Body of pancreas (tissue), 4 donors: ENCODE measurements at regions not wholly inside any gene's neighbourhood (a gene's known extent, or its start where the extent isn't known, plus 50 kb on each side); places are given as distances from the start of the nearest gene placed in this dataset.

ENCODE experiments used
- ATAC-seq: fragments of 150-250 bp; one replicate; pipeline ENCODE4 v1.9.1; 2016
- DNase-seq, 4 donors: peaks; one replicate each; pipeline ENCODE4 v3.0.0-alpha.2; 2019
- H3K27ac ChIP-seq, 4 donors: fragments of 200-600 bp; sonication (generic); 1 replicate in 3 of 4; 2 replicates in 1 of 4; pipeline versions ENCODE4 v1.5.1 to v1.6.1; 2016 to 2019; ENCODE audit warnings: mild to moderate bottlenecking in 1 of 4, mixed read lengths in 1 of 4, moderate library complexity in 1 of 4
- H3K27me3 ChIP-seq, 2 donors: fragments of 200-600 bp; sonication (generic); one replicate each; pipeline ENCODE4 v1.6.0; 2016; ENCODE audit warnings: mild to moderate bottlenecking in 1 of 2
- H3K36me3 ChIP-seq, 2 donors: fragments of 200-600 bp; sonication (generic); replicated peaks in 1 of 2; 2 replicates each; pipeline ENCODE4 v1.5.1; 2016; ENCODE audit warnings: low read depth in 2 of 2; ENCODE audit not compliant: insufficient read depth in 1 of 2
- H3K4me1 ChIP-seq: fragments of 200-600 bp; sonication (generic); one replicate; pipeline ENCODE4 v1.6.0; 2016
- H3K4me3 ChIP-seq, 2 donors: fragments of 200-600 bp; sonication (generic); 1 replicate in 1 of 2; 2 replicates in 1 of 2; pipeline ENCODE4 v1.5.1; 2016 to 2019
- H3K9me3 ChIP-seq, 3 donors: fragments of 200-600 bp; sonication (generic); 1 replicate in 2 of 3; 2 replicates in 1 of 3; pipeline ENCODE4 v1.5.1; 2016
- CTCF ChIP-seq, 7 experiments: fragments of 450-650 bp in 4 of 7; fragments of 200-600 bp in 3 of 7; sonication (generic) in 3 of 7; IDR thresholded peaks; one replicate each; pipeline ENCODE4 v1.5.1; 2016 to 2019; ENCODE audit warnings: antibody characterized with exemption in 7 of 7
- POLR2A ChIP-seq, 3 donors: fragments of 450-650 bp; IDR thresholded peaks; one replicate each; pipeline ENCODE4 v1.6.1; 2016; ENCODE audit warnings: antibody characterized with exemption in 3 of 3, mild to moderate bottlenecking in 2 of 3
- WGBS, 2 donors: methylation state at CpG; one replicate each; pipeline ENCODE4 v1.1.5; 2017; 5-methylcytosine and 5-hydroxymethylcytosine counted together
- intact Hi-C: fragments of 100-400 bp; cut with DNase I; formaldehyde crosslinking; loops from one replicate; pipeline ENCODE4 v1.15.1; 2023

GRCh38 chr18:24914685-24915084 is 437.3 kb downstream of the ZNF521 start:
- Histone ChIP-seq H3K27me3 (peaks cover 0 to 10% of the 10 kb centered on the region in 2 donors), H3K9me3 (no peaks in the 10 kb centered on the region), H3K4me1 (no peaks in the 10 kb centered on the region), H3K36me3 (no peaks in the 10 kb centered on the region), H3K4me3 (no peak overlapping the region), H3K27ac (no peak overlapping the region)
- no peak for DNase-seq
- intact Hi-C loops: no loop called here
- WGBS, 2 donors: 47 to 56% methylated on average over 8 of the region's 8 CpGs
- TF ChIP-seq POLR2A (IDR thresholded peaks at IDR 0.05) (no peak), CTCF (IDR thresholded peaks at IDR 0.05) (no peak)
- no peak for ATAC-seq

GRCh38 chr18:24915547-24915946 is 436.4 kb downstream of the ZNF521 start:
- intact Hi-C loops: no loop called here
- no peaks in the 10 kb centered on the region for H3K4me1 ChIP-seq
- TF ChIP-seq CTCF (IDR thresholded peaks at IDR 0.05) (no peak), POLR2A (IDR thresholded peaks at IDR 0.05) (no peak)
- no peaks in the 10 kb centered on the region for H3K36me3 ChIP-seq
- H3K9me3 ChIP-seq: no peaks in the 10 kb centered on the region
- 43 to 48% methylated on average over 4 of the region's 4 CpGs for WGBS, 2 donors
- no peak overlapping the region for H3K27ac ChIP-seq
- no peak overlapping the region for H3K4me3 ChIP-seq
- no peak for DNase-seq
- peaks cover 0 to 10% of the 10 kb centered on the region in 2 donors for H3K27me3 ChIP-seq
- no peak for ATAC-seq

- Histone ChIP-seq H3K27ac (no peak overlapping the region), H3K4me3 (no peak overlapping the region), H3K36me3 (no peaks in the 10 kb centered on the region), H3K4me1 (no peaks in the 10 kb centered on the region), H3K9me3 (no peaks in the 10 kb centered on the region), H3K27me3 (peaks cover 0 to 10% of the 10 kb centered on the region in 2 donors)
- TF ChIP-seq POLR2A (IDR thresholded peaks at IDR 0.05): no peak
- TF ChIP-seq CTCF (IDR thresholded peaks at IDR 0.05): no peak
- no peak for DNase-seq
- intact Hi-C loops: no loop called here
- 54 to 65% methylated on average over 9 of the region's 9 CpGs for WGBS, 2 donors
- ATAC-seq: no peak
Measured at GRCh38 chr18:24917767-24918166, 434.2 kb downstream of the ZNF521 start.

- no peak overlapping the region for H3K27ac ChIP-seq
- no peaks in the 10 kb centered on the region for H3K36me3 ChIP-seq
- no peak overlapping the region for H3K4me3 ChIP-seq
- H3K9me3 ChIP-seq: no peaks in the 10 kb centered on the region
- TF ChIP-seq POLR2A (IDR thresholded peaks at IDR 0.05) (no peak), CTCF (IDR thresholded peaks at IDR 0.05) (no peak)
- H3K4me1 ChIP-seq: no peaks in the 10 kb centered on the region
- WGBS, 2 donors: 18% methylated on average over 6 of the region's 6 CpGs
- peaks cover 0 to 10% of the 10 kb centered on the region in 2 donors for H3K27me3 ChIP-seq
- ATAC-seq (no peak), DNase-seq (no peak)
- intact Hi-C loops: no loop called here
Measured at GRCh38 chr18:24918257-24918656, 433.7 kb downstream of the ZNF521 start.

- Histone ChIP-seq H3K4me3 (no peak overlapping the region), H3K27me3 (peaks cover 0 to 10% of the 10 kb centered on the region in 2 donors), H3K9me3 (no peaks in the 10 kb centered on the region), H3K27ac (no peak overlapping the region), H3K4me1 (no peaks in the 10 kb centered on the region), H3K36me3 (no peaks in the 10 kb centered on the region)
- ATAC-seq (no peak), DNase-seq (no peak)
- TF ChIP-seq CTCF (IDR thresholded peaks at IDR 0.05): no peak
- TF ChIP-seq POLR2A (IDR thresholded peaks at IDR 0.05): no peak
- intact Hi-C loops: no loop called here
- WGBS, 2 donors: 59 to 70% methylated on average over 10 of the region's 10 CpGs
Measured at GRCh38 chr18:24919181-24919797, 432.7 kb downstream of the ZNF521 start.
